Fibroblast of the aortic adventitia (primary cell): ENCODE measurements at regions not wholly inside any gene's neighbourhood (a gene's known extent, or its start where the extent isn't known, plus 50 kb on each side); places are given as distances from the start of the nearest gene placed in this dataset.
"Not testable (repeated sequence)": the region's sequence is repeated elsewhere in the genome, so short reads cannot be mapped to it uniquely, and the experiment has no call there.

Experiments
- DNase-seq: peaks from one replicate; pipeline ENCODE4 v3.0.0-alpha.2; 2010; ENCODE audit warnings: low read depth
- H3K4me3 ChIP-seq: 2 replicates; pipeline ENCODE4 v1.5.1; 2011; ENCODE audit warnings: low read depth, mild to moderate bottlenecking, control low read depth, low read length, moderate library complexity
- TF ChIP-seq, protein P1 (sequence below): IDR thresholded peaks from 2 replicates; pipeline ENCODE4 v1.5.1; 2011; ENCODE audit warnings: mild to moderate bottlenecking, low read length, control low read depth, inconsistent platforms; ENCODE audit not compliant: insufficient read depth

DNA sequence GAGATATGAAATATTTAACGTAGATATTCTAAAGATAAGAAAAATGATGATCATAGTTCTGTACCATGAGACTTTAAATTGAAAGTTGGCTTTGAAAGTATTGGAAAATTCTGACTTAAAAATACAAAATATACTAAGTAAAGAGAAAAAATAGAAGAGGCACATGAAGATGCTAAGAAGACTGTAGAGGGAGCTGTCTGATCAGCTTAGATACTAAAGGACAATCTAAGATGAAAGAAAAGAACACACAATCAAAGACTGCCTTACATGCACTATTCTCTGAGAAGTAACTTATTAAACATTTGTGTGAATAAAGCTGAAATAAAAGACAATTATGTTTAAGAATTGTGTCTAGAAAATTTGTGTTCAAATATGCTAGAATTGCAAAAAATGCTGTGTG lies 55.1 kb downstream of the RBMXL2 start:
- no peak overlapping the region for H3K4me3 ChIP-seq
- DNase-seq: peak; percentile 42
- TF ChIP-seq, protein P1, sequence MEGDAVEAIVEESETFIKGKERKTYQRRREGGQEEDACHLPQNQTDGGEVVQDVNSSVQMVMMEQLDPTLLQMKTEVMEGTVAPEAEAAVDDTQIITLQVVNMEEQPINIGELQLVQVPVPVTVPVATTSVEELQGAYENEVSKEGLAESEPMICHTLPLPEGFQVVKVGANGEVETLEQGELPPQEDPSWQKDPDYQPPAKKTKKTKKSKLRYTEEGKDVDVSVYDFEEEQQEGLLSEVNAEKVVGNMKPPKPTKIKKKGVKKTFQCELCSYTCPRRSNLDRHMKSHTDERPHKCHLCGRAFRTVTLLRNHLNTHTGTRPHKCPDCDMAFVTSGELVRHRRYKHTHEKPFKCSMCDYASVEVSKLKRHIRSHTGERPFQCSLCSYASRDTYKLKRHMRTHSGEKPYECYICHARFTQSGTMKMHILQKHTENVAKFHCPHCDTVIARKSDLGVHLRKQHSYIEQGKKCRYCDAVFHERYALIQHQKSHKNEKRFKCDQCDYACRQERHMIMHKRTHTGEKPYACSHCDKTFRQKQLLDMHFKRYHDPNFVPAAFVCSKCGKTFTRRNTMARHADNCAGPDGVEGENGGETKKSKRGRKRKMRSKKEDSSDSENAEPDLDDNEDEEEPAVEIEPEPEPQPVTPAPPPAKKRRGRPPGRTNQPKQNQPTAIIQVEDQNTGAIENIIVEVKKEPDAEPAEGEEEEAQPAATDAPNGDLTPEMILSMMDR: peak; percentile 31

DNA sequence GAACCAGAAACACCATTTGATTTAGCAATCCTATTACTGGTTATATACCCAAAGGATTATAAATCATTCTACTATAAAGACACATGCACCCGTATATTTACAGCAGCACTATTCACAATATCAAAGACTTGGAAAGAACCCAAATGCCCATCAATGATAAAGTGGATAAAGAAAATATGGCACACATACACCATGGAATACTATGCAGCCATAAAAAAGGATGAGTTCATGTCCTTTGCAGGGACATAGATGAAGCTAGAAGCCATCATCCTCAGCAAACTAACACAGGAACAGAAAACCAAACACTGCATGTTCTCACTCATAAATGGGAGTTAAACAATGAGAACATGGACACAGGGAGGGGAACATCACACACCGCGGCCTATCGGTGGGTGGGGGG lies 61.3 kb downstream of the RBMXL2 start:
- H3K4me3 ChIP-seq, DNase-seq: not testable (repeated sequence)

DNA sequence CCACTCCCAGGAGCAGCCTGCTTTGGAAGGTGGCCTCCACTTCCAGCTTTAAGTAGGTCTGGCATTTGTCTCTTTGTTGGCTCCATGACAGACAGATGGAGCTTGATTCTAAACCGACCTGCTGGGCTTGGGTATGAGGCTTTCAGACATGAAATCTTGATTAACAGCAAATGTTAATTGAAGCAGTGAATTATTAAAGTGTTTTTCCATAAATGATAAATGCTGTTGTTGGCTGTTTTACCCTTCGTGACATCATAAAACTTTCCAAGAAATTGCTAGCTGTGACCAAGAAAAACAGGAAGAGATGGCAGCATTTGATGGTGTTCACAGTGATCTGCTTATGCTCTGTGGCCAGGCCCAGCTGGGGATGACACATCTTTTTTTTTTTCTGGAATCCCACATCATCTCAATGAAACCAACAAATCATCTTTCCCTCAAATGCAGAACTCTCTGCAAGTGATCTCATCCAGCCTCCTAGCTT lies 66.1 kb downstream of the RBMXL2 start:
- no peak overlapping the region for H3K4me3 ChIP-seq

DNA sequence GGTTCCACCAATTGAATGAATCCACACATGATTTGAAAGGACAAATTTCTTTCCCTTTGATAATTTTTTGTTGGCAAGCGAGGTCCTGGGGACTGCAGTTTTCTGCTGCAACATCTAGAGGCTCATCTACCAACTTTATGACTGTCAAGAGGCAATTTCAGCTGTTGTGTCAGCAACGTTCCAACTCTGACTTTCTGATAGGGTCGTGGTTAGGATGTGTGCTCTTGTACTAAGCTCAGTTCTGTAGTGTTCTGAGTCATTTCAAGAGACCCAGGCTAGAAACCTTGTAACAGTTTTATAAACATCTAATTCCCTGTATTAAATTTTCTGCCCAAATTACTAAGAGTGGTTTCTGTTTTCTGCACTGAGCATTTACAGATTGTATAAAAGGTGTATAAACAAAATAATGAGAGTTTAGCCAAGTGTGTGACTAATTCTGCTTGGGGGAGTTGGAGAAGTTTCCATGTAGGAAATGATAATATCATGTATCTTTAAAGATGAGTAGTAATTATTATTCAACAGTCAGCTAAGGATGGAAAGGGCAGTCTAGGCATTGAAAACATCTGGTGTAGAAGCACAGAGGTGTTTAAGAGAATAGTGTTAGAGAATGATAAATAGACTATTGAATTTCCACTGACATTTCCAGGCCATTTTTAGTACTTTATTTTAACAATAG lies 72.2 kb downstream of the RBMXL2 start:
- no peak for DNase-seq
- no peak overlapping the region for H3K4me3 ChIP-seq
- TF ChIP-seq, protein P1: no peak

More for the DNA sequence above, 66.1 kb downstream of the RBMXL2 start:
- DNase-seq: peak; percentile 9
- TF ChIP-seq, protein P1: no peak

DNA sequence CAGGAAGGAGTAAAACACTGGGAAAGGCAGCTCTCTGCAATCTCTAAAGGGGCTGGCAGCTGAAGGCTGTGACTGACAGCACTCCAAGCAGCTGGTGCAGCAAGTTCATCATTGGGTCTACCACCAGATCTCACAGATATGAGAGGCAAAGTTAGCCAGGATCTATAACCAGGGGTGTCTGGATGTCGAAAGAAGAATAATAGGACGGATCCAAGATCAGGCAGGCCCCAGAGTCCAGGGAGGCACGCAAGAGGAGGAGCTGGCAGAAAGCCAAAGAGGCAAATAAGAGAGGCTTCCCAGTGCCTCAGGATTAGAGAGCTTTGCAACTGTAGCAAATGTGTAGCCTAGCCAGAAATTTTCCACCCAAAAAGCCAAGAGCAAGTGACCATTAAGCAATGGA lies 77.1 kb downstream of the RBMXL2 start:
- DNase-seq: peak; percentile 3
- TF ChIP-seq, protein P1: no peak

GRCh38 chr11:7167976-7168740 lies 79.4 kb downstream of the RBMXL2 start:
- peak; percentile 2 for DNase-seq
- TF ChIP-seq, protein P1: no peak
- H3K4me3 ChIP-seq: no peak overlapping the region

More for the DNA sequence above, 77.1 kb downstream of the RBMXL2 start:
- H3K4me3 ChIP-seq: no peak overlapping the region

GRCh38 chr11:7168741-7168990 lies 79.9 kb downstream of the RBMXL2 start:
- no peak for DNase-seq
- no peak overlapping the region for H3K4me3 ChIP-seq
- TF ChIP-seq, protein P1: no peak
